Osteoblast (primary cell): ENCODE measurements at regions not wholly inside any gene's neighbourhood (a gene's known extent, or its start where the extent isn't known, plus 50 kb on each side); places are given as distances from the start of the nearest gene placed in this dataset.

Experiments used
- DNase-seq: peaks from one replicate; pipeline ENCODE4 v3.0.0; 2011; ENCODE audit warnings: low spot score, mixed read lengths; ENCODE audit not compliant: insufficient read length; ENCODE audit errors: missing footprints
- H2AFZ ChIP-seq: 2 replicates; pipeline ENCODE4 v1.6.0; 2011; ENCODE audit warnings: mild to moderate bottlenecking, low read length
- H3K27ac ChIP-seq: 2 replicates; pipeline ENCODE4 v1.5.1; 2011; ENCODE audit warnings: mild to moderate bottlenecking, low read depth, low read length, moderate library complexity
- H3K27me3 ChIP-seq: 2 replicates; pipeline ENCODE4 v1.6.0; 2012; ENCODE audit warnings: mild to moderate bottlenecking, control low read depth, inconsistent platforms, low read length, moderate library complexity; ENCODE audit not compliant: insufficient read depth
- H3K36me3 ChIP-seq: 2 replicates; pipeline ENCODE4 v1.5.1; 2011; ENCODE audit warnings: mild to moderate bottlenecking, low read length, control low read depth, moderate library complexity; ENCODE audit not compliant: insufficient read depth
- H3K4me1 ChIP-seq: 2 replicates; pipeline ENCODE4 v1.5.1; 2011; ENCODE audit warnings: mild to moderate bottlenecking, low read length, control low read depth, moderate library complexity; ENCODE audit not compliant: insufficient read depth
- H3K4me2 ChIP-seq: 2 replicates; pipeline ENCODE4 v1.6.0; 2011; ENCODE audit warnings: mild to moderate bottlenecking, low read length; ENCODE audit not compliant: insufficient read depth
- H3K4me3 ChIP-seq: fragments of 200-600 bp; sonication (generic); 3 replicates; pipeline ENCODE4 v1.5.1; 2012; ENCODE audit warnings: mild to moderate bottlenecking, low read length, inconsistent platforms; ENCODE audit not compliant: insufficient read depth
- H3K79me2 ChIP-seq: 2 replicates; pipeline ENCODE4 v1.6.0; 2012; ENCODE audit warnings: mild to moderate bottlenecking, low read length, control low read depth, inconsistent platforms; ENCODE audit not compliant: insufficient read depth
- H3K9me3 ChIP-seq: 2 replicates; pipeline ENCODE4 v1.5.1; 2011; ENCODE audit warnings: low read depth, low read length, control low read depth
- H4K20me1 ChIP-seq: 2 replicates; pipeline ENCODE4 v1.6.0; 2012; ENCODE audit warnings: mild to moderate bottlenecking, low read length, control low read depth; ENCODE audit not compliant: insufficient read depth
- CTCF ChIP-seq: IDR thresholded peaks from 2 replicates; pipeline ENCODE4 v1.5.1; 2011; ENCODE audit warnings: mild to moderate bottlenecking, low read depth, low read length, moderate library complexity; ENCODE audit errors: extremely low read depth

- H3K4me1 ChIP-seq, result no peaks in the 10 kb centered on the region
- no peak overlapping the region for H2AFZ ChIP-seq
- peaks cover 3% of the 10 kb centered on the region for H3K9me3 ChIP-seq
- H4K20me1 ChIP-seq, result no peaks in the 10 kb centered on the region
- no peaks in the 10 kb centered on the region for H3K36me3 ChIP-seq
- no peak overlapping the region for H3K27ac ChIP-seq
- DNase-seq, result no peak
- H3K4me3 ChIP-seq, result no peak overlapping the region
- no peak overlapping the region for H3K4me2 ChIP-seq
- no peak for TF ChIP-seq CTCF
- H3K27me3 ChIP-seq, result no peaks in the 10 kb centered on the region
- no peaks in the 10 kb centered on the region for H3K79me2 ChIP-seq
These were observed 1133.8 kb upstream of the PCDH10 start for GRCh38 chr4:132015321-132015720.

- Histone ChIP-seq H3K9me3 (no peaks in the 10 kb centered on the region), H3K27ac (no peak overlapping the region), H3K79me2 (no peaks in the 10 kb centered on the region), H3K4me3 (no peak overlapping the region), H3K36me3 (no peaks in the 10 kb centered on the region), H3K4me1 (no peaks in the 10 kb centered on the region), H3K27me3 (no peaks in the 10 kb centered on the region), H3K4me2 (no peak overlapping the region), H2AFZ (no peak overlapping the region), H4K20me1 (no peaks in the 10 kb centered on the region)
- TF ChIP-seq CTCF, result no peak
- no peak for DNase-seq
These were observed 1132.3 kb upstream of the PCDH10 start for GRCh38 chr4:132016703-132017350.

- DNase-seq, result no peak
- H2AFZ ChIP-seq, result no peak overlapping the region
- H3K4me3 ChIP-seq, result no peak overlapping the region
- TF ChIP-seq CTCF, result no peak
- H3K4me2 ChIP-seq, result no peak overlapping the region
- H3K9me3 ChIP-seq, result no peaks in the 10 kb centered on the region
- H3K36me3 ChIP-seq, result no peaks in the 10 kb centered on the region
- no peaks in the 10 kb centered on the region for H3K27me3 ChIP-seq
- no peaks in the 10 kb centered on the region for H3K4me1 ChIP-seq
- no peaks in the 10 kb centered on the region for H3K79me2 ChIP-seq
- H3K27ac ChIP-seq, result no peak overlapping the region
- no peaks in the 10 kb centered on the region for H4K20me1 ChIP-seq
These were observed 1122.9 kb upstream of the PCDH10 start for GRCh38 chr4:132026166-132026565.

GRCh38 chr4:132026816-132027215, 1122.3 kb upstream of the PCDH10 start:
- Histone ChIP-seq H3K4me2 (no peak overlapping the region), H2AFZ (no peak overlapping the region), H3K27ac (no peak overlapping the region), H3K9me3 (no peaks in the 10 kb centered on the region), H4K20me1 (no peaks in the 10 kb centered on the region), H3K27me3 (no peaks in the 10 kb centered on the region), H3K4me3 (no peak overlapping the region), H3K36me3 (no peaks in the 10 kb centered on the region), H3K4me1 (no peaks in the 10 kb centered on the region), H3K79me2 (no peaks in the 10 kb centered on the region)
- DNase-seq, result no peak
- TF ChIP-seq CTCF, result no peak
